ENCODE measurements at regions not wholly inside any gene's neighbourhood (a gene's known extent, or its start where the extent isn't known, plus 50 kb on each side); places are given as distances from the start of the nearest gene placed in this dataset.
A peak's percentile ranks its signal among the peaks of the same experiment; 100 is the strongest.

- DNase-seq (ENCODE audit: extremely low read depth, low read depth) = no peak
These were observed 53.0 kb upstream of the SMOX start for GRCh38 chr20:4095639-4096038.

GRCh38 chr20:4091490-4092479, 56.8 kb upstream of the SMOX start:
- TF ChIP-seq, protein P1, sequence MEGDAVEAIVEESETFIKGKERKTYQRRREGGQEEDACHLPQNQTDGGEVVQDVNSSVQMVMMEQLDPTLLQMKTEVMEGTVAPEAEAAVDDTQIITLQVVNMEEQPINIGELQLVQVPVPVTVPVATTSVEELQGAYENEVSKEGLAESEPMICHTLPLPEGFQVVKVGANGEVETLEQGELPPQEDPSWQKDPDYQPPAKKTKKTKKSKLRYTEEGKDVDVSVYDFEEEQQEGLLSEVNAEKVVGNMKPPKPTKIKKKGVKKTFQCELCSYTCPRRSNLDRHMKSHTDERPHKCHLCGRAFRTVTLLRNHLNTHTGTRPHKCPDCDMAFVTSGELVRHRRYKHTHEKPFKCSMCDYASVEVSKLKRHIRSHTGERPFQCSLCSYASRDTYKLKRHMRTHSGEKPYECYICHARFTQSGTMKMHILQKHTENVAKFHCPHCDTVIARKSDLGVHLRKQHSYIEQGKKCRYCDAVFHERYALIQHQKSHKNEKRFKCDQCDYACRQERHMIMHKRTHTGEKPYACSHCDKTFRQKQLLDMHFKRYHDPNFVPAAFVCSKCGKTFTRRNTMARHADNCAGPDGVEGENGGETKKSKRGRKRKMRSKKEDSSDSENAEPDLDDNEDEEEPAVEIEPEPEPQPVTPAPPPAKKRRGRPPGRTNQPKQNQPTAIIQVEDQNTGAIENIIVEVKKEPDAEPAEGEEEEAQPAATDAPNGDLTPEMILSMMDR (IDR thresholded peaks at IDR 0.05; ENCODE audit: low read depth, low read length) = peak; percentile 75
- DNase-seq (ENCODE audit: extremely low read depth, low read depth) = no peak

More at GRCh38 chr20:4095639-4096038, 53.0 kb upstream of the SMOX start:
- TF ChIP-seq, protein P1 (IDR thresholded peaks at IDR 0.05; ENCODE audit: low read depth, low read length) = no peak

GRCh38 chr20:4090756-4091489, 57.7 kb upstream of the SMOX start:
- TF ChIP-seq, protein P1 (IDR thresholded peaks at IDR 0.05; ENCODE audit: low read depth, low read length) = no peak
- DNase-seq (ENCODE audit: extremely low read depth, low read depth) = peak; percentile 28

GRCh38 chr20:4089756-4090487, 58.7 kb upstream of the SMOX start:
- TF ChIP-seq, protein P1 (IDR thresholded peaks at IDR 0.05; ENCODE audit: low read depth, low read length) = no peak
- DNase-seq (ENCODE audit: extremely low read depth, low read depth) = no peak

DNA sequence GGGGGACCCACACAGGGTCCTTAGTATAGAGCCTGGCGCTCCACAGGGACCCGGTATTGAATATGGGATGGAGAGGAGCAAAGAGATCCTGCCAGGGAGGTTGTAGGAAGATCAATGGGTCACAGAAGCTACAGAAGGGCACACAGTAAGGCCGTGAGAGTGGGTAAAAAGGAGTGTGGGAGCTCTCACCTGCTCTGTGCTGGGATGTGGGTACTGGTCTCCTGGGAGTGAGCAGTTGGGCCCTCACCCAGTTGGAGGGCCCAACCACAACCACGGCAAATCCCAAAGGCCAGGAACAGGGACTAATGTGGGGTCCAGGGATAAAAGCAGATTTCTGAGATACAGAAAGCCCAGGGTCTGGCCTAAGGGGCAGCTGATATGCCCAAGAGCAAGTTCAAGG, 59.9 kb upstream of the SMOX start:
- TF ChIP-seq, protein P1 (IDR thresholded peaks at IDR 0.05; ENCODE audit: low read depth, low read length) = no peak
- DNase-seq (ENCODE audit: extremely low read depth, low read depth) = no peak

- DNase-seq (ENCODE audit: extremely low read depth, low read depth) = no peak
- TF ChIP-seq, protein P1 (IDR thresholded peaks at IDR 0.05; ENCODE audit: low read depth, low read length) = no peak
These were observed 60.7 kb upstream of the SMOX start for GRCh38 chr20:4087923-4088322.

All from AG09319 (cell line).